ENCODE measurements at regions not wholly inside any gene's neighbourhood (a gene's known extent, or its start where the extent isn't known, plus 50 kb on each side); places are given as distances from the start of the nearest gene placed in this dataset.
"Not testable (repeated sequence)": the region's sequence is repeated elsewhere in the genome, so short reads cannot be mapped to it uniquely, and the experiment has no call there.

GRCh38 chrX:151066373-151066772 is 83.2 kb downstream of the HMGB3 start:
- TF ChIP-seq POLR2A, CTCF (IDR thresholded peaks at IDR 0.05): not testable (repeated sequence)

Measured in Peyer's patch (tissue), 4 donors.